Glutamatergic neuron (in vitro differentiated cells): ENCODE measurements at regions not wholly inside any gene's neighbourhood (a gene's known extent, or its start where the extent isn't known, plus 50 kb on each side); places are given as distances from the start of the nearest gene placed in this dataset.

ENCODE experiments used
- DNase-seq: peaks from one replicate; pipeline ENCODE4 v3.0.0; 2022
- H3K27ac Mint-ChIP-seq: one replicate; pipeline ENCODE4 v1.8.0; 2020; ENCODE audit warnings: mild to moderate bottlenecking, mixed read lengths, inconsistent platforms; ENCODE audit not compliant: unreplicated experiment
- H3K27me3 Mint-ChIP-seq: one replicate; pipeline ENCODE4 v1.8.0; 2020; ENCODE audit warnings: mild to moderate bottlenecking, moderate library complexity, mixed read lengths, inconsistent platforms; ENCODE audit not compliant: unreplicated experiment
- H3K36me3 Mint-ChIP-seq: one replicate; pipeline ENCODE4 v1.8.0; 2020; ENCODE audit warnings: mild to moderate bottlenecking, mixed read lengths, inconsistent platforms; ENCODE audit not compliant: unreplicated experiment
- H3K4me1 Mint-ChIP-seq: one replicate; pipeline ENCODE4 v1.8.0; 2020; ENCODE audit warnings: mild to moderate bottlenecking, low read depth, mixed read lengths, inconsistent platforms; ENCODE audit not compliant: unreplicated experiment
- H3K4me3 Mint-ChIP-seq: one replicate; pipeline ENCODE4 v1.8.0; 2020; ENCODE audit warnings: mild to moderate bottlenecking, mixed read lengths, inconsistent platforms; ENCODE audit not compliant: unreplicated experiment
- H3K9me3 Mint-ChIP-seq: one replicate; pipeline ENCODE4 v1.8.0; 2020; ENCODE audit warnings: mild to moderate bottlenecking, moderate library complexity, mixed read lengths, inconsistent platforms; ENCODE audit not compliant: unreplicated experiment
- TF ChIP-seq, protein P1 (sequence below): fragments of 200-600 bp; sonication (generic); IDR thresholded peaks from one replicate; pipeline ENCODE4 v1.5.0; 2021; ENCODE audit not compliant: partially characterized antibody, unreplicated experiment

DNA sequence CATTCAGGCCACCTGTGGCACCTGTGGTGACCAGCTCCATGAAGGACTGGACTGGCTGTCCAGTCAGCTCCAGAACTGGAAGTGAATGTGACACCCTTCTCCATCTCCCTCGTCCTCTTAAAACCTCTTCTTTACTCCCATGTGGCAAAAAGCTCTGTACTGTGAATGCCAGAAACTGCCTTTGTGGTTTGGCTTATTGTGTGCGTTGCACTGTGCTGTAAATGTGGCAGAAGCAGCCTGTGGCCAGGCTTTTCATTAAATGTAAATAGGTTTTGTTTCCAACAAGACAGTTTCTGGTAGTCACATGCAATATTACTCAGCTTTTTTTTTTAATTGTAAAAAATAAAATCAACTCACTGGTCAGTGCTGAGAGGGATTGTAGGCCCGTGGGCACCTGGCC is 453.7 kb downstream of the ATP23 start:
- Mint-ChIP-seq H3K27ac (no peak overlapping the region), H3K4me1 (peaks cover 5% of the 10 kb centered on the region), H3K9me3 (peaks cover 4% of the 10 kb centered on the region), H3K27me3 (no peaks in the 10 kb centered on the region), H3K36me3 (peaks cover 4% of the 10 kb centered on the region), H3K4me3 (no peak overlapping the region)
- no peak for DNase-seq
- TF ChIP-seq, protein P1, sequence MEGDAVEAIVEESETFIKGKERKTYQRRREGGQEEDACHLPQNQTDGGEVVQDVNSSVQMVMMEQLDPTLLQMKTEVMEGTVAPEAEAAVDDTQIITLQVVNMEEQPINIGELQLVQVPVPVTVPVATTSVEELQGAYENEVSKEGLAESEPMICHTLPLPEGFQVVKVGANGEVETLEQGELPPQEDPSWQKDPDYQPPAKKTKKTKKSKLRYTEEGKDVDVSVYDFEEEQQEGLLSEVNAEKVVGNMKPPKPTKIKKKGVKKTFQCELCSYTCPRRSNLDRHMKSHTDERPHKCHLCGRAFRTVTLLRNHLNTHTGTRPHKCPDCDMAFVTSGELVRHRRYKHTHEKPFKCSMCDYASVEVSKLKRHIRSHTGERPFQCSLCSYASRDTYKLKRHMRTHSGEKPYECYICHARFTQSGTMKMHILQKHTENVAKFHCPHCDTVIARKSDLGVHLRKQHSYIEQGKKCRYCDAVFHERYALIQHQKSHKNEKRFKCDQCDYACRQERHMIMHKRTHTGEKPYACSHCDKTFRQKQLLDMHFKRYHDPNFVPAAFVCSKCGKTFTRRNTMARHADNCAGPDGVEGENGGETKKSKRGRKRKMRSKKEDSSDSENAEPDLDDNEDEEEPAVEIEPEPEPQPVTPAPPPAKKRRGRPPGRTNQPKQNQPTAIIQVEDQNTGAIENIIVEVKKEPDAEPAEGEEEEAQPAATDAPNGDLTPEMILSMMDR = no peak

DNA sequence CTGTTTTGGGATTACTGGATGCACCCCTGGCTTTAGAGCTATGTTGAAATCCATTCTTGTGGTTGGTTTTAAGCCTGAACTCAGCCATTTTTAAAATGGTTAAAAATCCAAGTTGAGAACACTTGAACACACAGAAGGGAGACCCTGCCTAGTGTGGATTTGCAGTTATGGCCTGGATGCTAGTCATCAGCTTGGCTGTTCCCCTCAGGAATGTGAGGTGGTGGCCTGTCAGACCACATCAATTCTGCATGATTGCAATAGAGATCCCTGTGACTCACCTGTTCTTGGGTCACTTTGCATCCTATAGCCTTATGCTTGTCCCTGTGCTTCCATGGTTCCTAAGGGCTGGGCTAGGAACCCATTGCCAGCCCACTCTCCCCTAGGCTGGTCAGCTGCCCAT is 454.1 kb downstream of the ATP23 start:
- TF ChIP-seq, protein P1 = no peak
- Mint-ChIP-seq H3K27ac (no peak overlapping the region), H3K27me3 (no peaks in the 10 kb centered on the region), H3K4me3 (no peak overlapping the region), H3K4me1 (peaks cover 5% of the 10 kb centered on the region), H3K9me3 (peaks cover 4% of the 10 kb centered on the region), H3K36me3 (peaks cover 4% of the 10 kb centered on the region)
- DNase-seq = no peak

DNA sequence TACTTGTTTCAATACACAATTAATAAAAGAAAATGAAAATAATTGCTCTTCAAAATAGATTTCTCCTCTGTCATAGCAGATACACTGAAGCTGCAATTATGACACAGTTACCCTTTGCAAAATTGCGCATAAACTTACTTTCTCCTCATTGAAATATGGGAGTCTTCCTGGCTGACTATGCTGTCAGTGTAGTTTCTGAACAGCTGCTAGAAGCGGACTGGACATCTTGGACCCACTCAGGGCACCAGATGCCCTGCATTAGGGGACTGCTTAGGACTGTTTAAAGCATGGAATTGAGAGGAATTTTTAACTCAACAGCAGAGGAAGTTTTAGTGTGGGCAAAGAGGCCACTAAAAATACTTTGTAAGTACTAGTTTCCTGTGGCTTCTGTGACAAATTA is 454.9 kb downstream of the ATP23 start:
- Mint-ChIP-seq H3K4me3 (no peak overlapping the region), H3K4me1 (peaks cover 5% of the 10 kb centered on the region), H3K27me3 (no peaks in the 10 kb centered on the region), H3K9me3 (peaks cover 4% of the 10 kb centered on the region), H3K27ac (no peak overlapping the region), H3K36me3 (peaks cover 4% of the 10 kb centered on the region)
- no peak for DNase-seq
- TF ChIP-seq, protein P1 = no peak

DNA sequence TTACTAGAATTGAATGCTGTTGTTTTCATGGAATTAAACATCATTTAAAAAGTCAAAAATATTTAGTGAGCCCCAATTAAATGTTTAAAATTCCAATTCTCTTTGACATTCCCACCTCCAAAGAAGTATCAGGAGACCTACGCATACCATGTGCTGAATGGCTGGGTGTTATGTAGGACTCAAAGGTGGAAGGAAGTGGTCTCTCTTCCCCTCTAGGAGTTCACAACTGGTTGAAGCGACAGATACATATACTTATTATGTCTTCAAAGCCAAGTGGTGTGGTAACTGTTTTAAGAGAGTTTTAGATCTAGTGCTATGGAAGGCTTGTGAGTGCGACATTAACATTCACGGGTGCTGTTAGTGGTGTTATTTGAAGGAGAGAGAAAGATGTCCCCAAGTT is 464.0 kb downstream of the ATP23 start:
- no peak overlapping the region for H3K4me3 Mint-ChIP-seq
- no peak for DNase-seq
- no peak overlapping the region for H3K27ac Mint-ChIP-seq

DNA sequence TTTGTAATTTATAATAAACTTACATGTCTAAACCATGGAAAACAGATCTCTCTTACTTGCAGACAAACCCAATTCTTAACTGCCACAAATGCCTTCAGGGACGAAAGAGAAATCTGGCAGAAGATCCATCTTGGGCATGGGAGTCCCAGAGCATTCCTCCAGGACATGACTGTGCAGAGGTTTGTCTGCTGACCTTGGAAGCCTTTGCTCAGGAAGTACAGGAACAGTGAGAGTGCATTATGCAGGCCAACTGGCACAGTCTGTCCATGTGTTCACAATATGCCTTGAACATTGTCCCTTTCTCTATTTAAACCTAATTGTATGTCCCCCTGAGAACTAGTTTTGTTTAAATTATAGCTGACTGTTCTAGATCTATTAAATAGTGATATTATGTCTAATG is 467.1 kb downstream of the ATP23 start:
- TF ChIP-seq, protein P1 = no peak
- H3K27me3 Mint-ChIP-seq = peaks cover 2% of the 10 kb centered on the region

More for the DNA sequence above, 464.0 kb downstream of the ATP23 start:
- no peaks in the 10 kb centered on the region for H3K9me3 Mint-ChIP-seq
- TF ChIP-seq, protein P1 = no peak
- H3K36me3 Mint-ChIP-seq = no peaks in the 10 kb centered on the region
- peaks cover 21% of the 10 kb centered on the region for H3K4me1 Mint-ChIP-seq
- no peaks in the 10 kb centered on the region for H3K27me3 Mint-ChIP-seq

More for the DNA sequence above, 467.1 kb downstream of the ATP23 start:
- DNase-seq = no peak
- H3K4me3 Mint-ChIP-seq = no peak overlapping the region
- peak overlapping the region; percentile 34 for H3K27ac Mint-ChIP-seq
- peaks cover 25% of the 10 kb centered on the region for H3K4me1 Mint-ChIP-seq
- H3K36me3 Mint-ChIP-seq = no peaks in the 10 kb centered on the region
- no peaks in the 10 kb centered on the region for H3K9me3 Mint-ChIP-seq
